ENCODE measurements at regions not wholly inside any gene's neighbourhood (a gene's known extent, or its start where the extent isn't known, plus 50 kb on each side); places are given as distances from the start of the nearest gene placed in this dataset.

DNA sequence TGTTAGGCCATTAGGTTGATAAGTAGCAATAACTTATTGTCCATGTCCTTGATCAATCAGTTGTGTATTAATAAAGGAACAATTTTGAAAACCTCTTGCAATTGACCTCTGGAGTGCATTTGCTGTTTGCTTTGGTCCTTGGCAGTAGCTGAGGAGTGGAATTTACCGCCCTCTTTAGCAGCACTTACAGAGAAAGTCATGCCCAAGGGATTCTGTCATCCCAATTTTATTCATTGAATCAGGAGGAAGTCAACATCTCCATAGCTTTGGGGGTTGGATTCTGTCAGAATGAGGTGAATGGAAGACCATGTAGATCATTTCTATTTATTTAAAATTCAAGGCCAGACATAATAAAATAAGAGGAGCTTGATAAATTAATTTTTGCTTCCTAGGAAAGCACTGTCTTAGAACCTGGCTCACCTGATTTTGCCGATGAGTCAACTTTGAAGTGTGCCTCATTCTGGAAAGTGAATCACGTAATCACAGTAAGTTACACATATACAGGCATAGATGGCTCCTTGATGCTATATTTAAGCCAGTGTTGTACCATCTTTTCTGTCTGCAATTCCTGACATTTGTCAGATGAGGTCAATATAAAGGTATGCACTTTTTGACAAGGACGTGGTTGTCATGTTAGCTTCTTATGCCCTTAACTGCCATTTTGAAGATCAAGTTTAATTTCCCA is 128.7 kb upstream of the MLIP start:
- Mint-ChIP-seq H3K27ac (no peak overlapping the region), H3K4me1 (peaks cover 13% of the 10 kb centered on the region), H3K4me3 (no peak overlapping the region), H3K9me3 (peaks cover 8% of the 10 kb centered on the region), H3K27me3 (ENCODE audit: low read depth) (no peaks in the 10 kb centered on the region), H3K36me3 (no peaks in the 10 kb centered on the region)
- CTCF ChIA-PET: interaction anchor here (0.7 kb wide), 1 partner anchor 264 kb away, joined by 5 read pairs; no protein-coding TSS in a partner anchor
- TF ChIP-seq MXD4 (CRISPR knock-in tag; IDR thresholded peaks at IDR 0.05; ENCODE audit: borderline replicate concordance): no peak
- TF ChIP-seq, protein P1, sequence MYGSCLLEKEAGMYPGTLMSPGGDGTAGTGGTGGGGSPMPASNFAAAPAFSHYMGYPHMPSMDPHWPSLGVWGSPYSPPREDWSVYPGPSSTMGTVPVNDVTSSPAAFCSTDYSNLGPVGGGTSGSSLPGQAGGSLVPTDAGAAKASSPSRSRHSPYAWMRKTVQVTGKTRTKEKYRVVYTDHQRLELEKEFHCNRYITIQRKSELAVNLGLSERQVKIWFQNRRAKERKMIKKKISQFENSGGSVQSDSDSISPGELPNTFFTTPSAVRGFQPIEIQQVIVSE (CRISPR knock-in tag; IDR thresholded peaks at IDR 0.05; ENCODE audit: borderline replicate concordance): no peak
- no peak for TF ChIP-seq ZNF317 (CRISPR knock-in tag; IDR thresholded peaks at IDR 0.05; ENCODE audit: borderline replicate concordance, low read depth)
- TF ChIP-seq SMAD3 (CRISPR knock-in tag; IDR thresholded peaks at IDR 0.05; ENCODE audit: borderline replicate concordance): no peak
- no peak for TF ChIP-seq FOXK1 (CRISPR knock-in tag; IDR thresholded peaks at IDR 0.05)
- POLR2A ChIA-PET: no interaction called here
- ATAC-seq (no peak), DNase-seq (ENCODE audit: low spot score) (no peak)

DNA sequence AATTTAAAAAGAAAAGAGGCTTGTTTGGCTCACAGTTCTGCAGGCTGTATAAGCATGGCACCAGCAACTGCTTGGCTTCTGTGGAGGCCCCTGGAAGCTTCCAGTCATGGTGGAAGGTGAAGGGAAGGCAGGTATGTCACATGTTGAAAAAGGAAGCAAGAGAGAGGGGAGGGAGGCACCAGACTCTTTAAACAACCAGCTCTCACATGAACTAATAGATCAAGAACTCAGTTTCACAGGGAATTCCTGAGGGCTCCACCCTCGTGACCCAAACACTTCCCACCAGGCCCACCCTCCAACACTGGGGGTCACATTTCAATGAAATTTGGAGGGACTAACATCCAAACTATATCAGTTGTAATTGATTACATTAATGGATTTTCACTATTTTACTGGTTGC is 127.9 kb upstream of the MLIP start:
- POLR2A ChIA-PET: no interaction called here
- H3K4me3 Mint-ChIP-seq: no peak overlapping the region
- no peak overlapping the region for H3K27ac Mint-ChIP-seq
- TF ChIP-seq, protein P2, sequence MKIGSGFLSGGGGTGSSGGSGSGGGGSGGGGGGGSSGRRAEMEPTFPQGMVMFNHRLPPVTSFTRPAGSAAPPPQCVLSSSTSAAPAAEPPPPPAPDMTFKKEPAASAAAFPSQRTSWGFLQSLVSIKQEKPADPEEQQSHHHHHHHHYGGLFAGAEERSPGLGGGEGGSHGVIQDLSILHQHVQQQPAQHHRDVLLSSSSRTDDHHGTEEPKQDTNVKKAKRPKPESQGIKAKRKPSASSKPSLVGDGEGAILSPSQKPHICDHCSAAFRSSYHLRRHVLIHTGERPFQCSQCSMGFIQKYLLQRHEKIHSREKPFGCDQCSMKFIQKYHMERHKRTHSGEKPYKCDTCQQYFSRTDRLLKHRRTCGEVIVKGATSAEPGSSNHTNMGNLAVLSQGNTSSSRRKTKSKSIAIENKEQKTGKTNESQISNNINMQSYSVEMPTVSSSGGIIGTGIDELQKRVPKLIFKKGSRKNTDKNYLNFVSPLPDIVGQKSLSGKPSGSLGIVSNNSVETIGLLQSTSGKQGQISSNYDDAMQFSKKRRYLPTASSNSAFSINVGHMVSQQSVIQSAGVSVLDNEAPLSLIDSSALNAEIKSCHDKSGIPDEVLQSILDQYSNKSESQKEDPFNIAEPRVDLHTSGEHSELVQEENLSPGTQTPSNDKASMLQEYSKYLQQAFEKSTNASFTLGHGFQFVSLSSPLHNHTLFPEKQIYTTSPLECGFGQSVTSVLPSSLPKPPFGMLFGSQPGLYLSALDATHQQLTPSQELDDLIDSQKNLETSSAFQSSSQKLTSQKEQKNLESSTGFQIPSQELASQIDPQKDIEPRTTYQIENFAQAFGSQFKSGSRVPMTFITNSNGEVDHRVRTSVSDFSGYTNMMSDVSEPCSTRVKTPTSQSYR (CRISPR knock-in tag; IDR thresholded peaks at IDR 0.05): no peak
- TF ChIP-seq FOXJ3 (CRISPR knock-in tag; IDR thresholded peaks at IDR 0.05; ENCODE audit: borderline replicate concordance): no peak
- no peak for TF ChIP-seq CREM (CRISPR knock-in tag; IDR thresholded peaks at IDR 0.05)
- TF ChIP-seq TEAD1 (CRISPR knock-in tag; IDR thresholded peaks at IDR 0.05): no peak
- TF ChIP-seq, protein P3, sequence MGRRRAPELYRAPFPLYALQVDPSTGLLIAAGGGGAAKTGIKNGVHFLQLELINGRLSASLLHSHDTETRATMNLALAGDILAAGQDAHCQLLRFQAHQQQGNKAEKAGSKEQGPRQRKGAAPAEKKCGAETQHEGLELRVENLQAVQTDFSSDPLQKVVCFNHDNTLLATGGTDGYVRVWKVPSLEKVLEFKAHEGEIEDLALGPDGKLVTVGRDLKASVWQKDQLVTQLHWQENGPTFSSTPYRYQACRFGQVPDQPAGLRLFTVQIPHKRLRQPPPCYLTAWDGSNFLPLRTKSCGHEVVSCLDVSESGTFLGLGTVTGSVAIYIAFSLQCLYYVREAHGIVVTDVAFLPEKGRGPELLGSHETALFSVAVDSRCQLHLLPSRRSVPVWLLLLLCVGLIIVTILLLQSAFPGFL (CRISPR knock-in tag; IDR thresholded peaks at IDR 0.05; ENCODE audit: borderline replicate concordance): no peak
- no peak for TF ChIP-seq CBFB (CRISPR knock-in tag; IDR thresholded peaks at IDR 0.05; ENCODE audit: low read depth)
- TF ChIP-seq JAZF1 (CRISPR knock-in tag; IDR thresholded peaks at IDR 0.05): no peak
- TF ChIP-seq KAT7 (CRISPR knock-in tag; IDR thresholded peaks at IDR 0.05; ENCODE audit: borderline replicate concordance): no peak
- no peak for TF ChIP-seq GRHL2 (CRISPR knock-in tag; IDR thresholded peaks at IDR 0.05; ENCODE audit: insufficient replicate concordance, severe bottlenecking)
- no peak for TF ChIP-seq JUN (CRISPR knock-in tag; IDR thresholded peaks at IDR 0.05)
- TF ChIP-seq NR3C1 (CRISPR knock-in tag; conservative IDR thresholded peaks at IDR 0.05; ENCODE audit: low read depth): no peak
- no peak for TF ChIP-seq ZBTB21 (CRISPR knock-in tag; IDR thresholded peaks at IDR 0.05; ENCODE audit: borderline replicate concordance)
- TF ChIP-seq, protein P4, sequence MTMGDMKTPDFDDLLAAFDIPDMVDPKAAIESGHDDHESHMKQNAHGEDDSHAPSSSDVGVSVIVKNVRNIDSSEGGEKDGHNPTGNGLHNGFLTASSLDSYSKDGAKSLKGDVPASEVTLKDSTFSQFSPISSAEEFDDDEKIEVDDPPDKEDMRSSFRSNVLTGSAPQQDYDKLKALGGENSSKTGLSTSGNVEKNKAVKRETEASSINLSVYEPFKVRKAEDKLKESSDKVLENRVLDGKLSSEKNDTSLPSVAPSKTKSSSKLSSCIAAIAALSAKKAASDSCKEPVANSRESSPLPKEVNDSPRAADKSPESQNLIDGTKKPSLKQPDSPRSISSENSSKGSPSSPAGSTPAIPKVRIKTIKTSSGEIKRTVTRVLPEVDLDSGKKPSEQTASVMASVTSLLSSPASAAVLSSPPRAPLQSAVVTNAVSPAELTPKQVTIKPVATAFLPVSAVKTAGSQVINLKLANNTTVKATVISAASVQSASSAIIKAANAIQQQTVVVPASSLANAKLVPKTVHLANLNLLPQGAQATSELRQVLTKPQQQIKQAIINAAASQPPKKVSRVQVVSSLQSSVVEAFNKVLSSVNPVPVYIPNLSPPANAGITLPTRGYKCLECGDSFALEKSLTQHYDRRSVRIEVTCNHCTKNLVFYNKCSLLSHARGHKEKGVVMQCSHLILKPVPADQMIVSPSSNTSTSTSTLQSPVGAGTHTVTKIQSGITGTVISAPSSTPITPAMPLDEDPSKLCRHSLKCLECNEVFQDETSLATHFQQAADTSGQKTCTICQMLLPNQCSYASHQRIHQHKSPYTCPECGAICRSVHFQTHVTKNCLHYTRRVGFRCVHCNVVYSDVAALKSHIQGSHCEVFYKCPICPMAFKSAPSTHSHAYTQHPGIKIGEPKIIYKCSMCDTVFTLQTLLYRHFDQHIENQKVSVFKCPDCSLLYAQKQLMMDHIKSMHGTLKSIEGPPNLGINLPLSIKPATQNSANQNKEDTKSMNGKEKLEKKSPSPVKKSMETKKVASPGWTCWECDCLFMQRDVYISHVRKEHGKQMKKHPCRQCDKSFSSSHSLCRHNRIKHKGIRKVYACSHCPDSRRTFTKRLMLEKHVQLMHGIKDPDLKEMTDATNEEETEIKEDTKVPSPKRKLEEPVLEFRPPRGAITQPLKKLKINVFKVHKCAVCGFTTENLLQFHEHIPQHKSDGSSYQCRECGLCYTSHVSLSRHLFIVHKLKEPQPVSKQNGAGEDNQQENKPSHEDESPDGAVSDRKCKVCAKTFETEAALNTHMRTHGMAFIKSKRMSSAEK (CRISPR knock-in tag; IDR thresholded peaks at IDR 0.05; ENCODE audit: borderline replicate concordance): no peak
- TF ChIP-seq TCF7 (CRISPR knock-in tag; IDR thresholded peaks at IDR 0.05; ENCODE audit: low read depth): no peak
- TF ChIP-seq, protein P5, sequence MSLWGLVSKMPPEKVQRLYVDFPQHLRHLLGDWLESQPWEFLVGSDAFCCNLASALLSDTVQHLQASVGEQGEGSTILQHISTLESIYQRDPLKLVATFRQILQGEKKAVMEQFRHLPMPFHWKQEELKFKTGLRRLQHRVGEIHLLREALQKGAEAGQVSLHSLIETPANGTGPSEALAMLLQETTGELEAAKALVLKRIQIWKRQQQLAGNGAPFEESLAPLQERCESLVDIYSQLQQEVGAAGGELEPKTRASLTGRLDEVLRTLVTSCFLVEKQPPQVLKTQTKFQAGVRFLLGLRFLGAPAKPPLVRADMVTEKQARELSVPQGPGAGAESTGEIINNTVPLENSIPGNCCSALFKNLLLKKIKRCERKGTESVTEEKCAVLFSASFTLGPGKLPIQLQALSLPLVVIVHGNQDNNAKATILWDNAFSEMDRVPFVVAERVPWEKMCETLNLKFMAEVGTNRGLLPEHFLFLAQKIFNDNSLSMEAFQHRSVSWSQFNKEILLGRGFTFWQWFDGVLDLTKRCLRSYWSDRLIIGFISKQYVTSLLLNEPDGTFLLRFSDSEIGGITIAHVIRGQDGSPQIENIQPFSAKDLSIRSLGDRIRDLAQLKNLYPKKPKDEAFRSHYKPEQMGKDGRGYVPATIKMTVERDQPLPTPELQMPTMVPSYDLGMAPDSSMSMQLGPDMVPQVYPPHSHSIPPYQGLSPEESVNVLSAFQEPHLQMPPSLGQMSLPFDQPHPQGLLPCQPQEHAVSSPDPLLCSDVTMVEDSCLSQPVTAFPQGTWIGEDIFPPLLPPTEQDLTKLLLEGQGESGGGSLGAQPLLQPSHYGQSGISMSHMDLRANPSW (CRISPR knock-in tag; conservative IDR thresholded peaks at IDR 0.05; ENCODE audit: low read depth): no peak
- no peak for TF ChIP-seq ZNF671 (CRISPR knock-in tag; IDR thresholded peaks at IDR 0.05)
- TF ChIP-seq NFATC4 (CRISPR knock-in tag; IDR thresholded peaks at IDR 0.05): no peak
- TF ChIP-seq, protein P6, sequence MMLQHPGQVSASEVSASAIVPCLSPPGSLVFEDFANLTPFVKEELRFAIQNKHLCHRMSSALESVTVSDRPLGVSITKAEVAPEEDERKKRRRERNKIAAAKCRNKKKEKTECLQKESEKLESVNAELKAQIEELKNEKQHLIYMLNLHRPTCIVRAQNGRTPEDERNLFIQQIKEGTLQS (CRISPR knock-in tag; conservative IDR thresholded peaks at IDR 0.05): no peak
- no peaks in the 10 kb centered on the region for H3K27me3 Mint-ChIP-seq (ENCODE audit: low read depth)
- H3K4me1 Mint-ChIP-seq: peaks cover 13% of the 10 kb centered on the region
- ATAC-seq: no peak
- H3K9me3 Mint-ChIP-seq: peaks cover 8% of the 10 kb centered on the region
- no peak for DNase-seq (ENCODE audit: low spot score)
- no peaks in the 10 kb centered on the region for H3K36me3 Mint-ChIP-seq
- CTCF ChIA-PET: no interaction called here

Measured in WTC11 (cell line).